Right lobe of liver (tissue), 4 donors: ENCODE measurements at regions not wholly inside any gene's neighbourhood (a gene's known extent, or its start where the extent isn't known, plus 50 kb on each side); places are given as distances from the start of the nearest gene placed in this dataset.

Source experiments
- CTCF ChIP-seq, 4 donors: fragments of 200-600 bp in 3 of 4; fragments of 450-650 bp in 1 of 4; IDR thresholded peaks; one replicate each; pipeline versions ENCODE4 v1.5.1 to v1.8.0; 2016 to 2022; ENCODE audit warnings: antibody characterized with exemption in 4 of 4, mild to moderate bottlenecking in 2 of 4
- POLR2A ChIP-seq: fragments of 450-650 bp; IDR thresholded peaks from one replicate; pipeline ENCODE4 v1.6.1; 2017; ENCODE audit warnings: antibody characterized with exemption, mild to moderate bottlenecking
- donor health status: DM: no; HTN: no; CAD: no.
- donor health status: DM: no; HTN: no; CAD: no.
- donor health status: DM: no; HTN: yes; CAD: no.

GRCh38 chr6:14711704-14712379 is 534.0 kb upstream of the JARID2 start:
- TF ChIP-seq CTCF (IDR thresholded peaks at IDR 0.05) (no peak), POLR2A (no peak)
